ENCODE measurements at regions not wholly inside any gene's neighbourhood (a gene's known extent, or its start where the extent isn't known, plus 50 kb on each side); places are given as distances from the start of the nearest gene placed in this dataset.
A peak's percentile ranks its signal among the peaks of the same experiment; 100 is the strongest.
"Not testable (repeated sequence)": the region's sequence is repeated elsewhere in the genome, so short reads cannot be mapped to it uniquely, and the experiment has no call there.

DNA sequence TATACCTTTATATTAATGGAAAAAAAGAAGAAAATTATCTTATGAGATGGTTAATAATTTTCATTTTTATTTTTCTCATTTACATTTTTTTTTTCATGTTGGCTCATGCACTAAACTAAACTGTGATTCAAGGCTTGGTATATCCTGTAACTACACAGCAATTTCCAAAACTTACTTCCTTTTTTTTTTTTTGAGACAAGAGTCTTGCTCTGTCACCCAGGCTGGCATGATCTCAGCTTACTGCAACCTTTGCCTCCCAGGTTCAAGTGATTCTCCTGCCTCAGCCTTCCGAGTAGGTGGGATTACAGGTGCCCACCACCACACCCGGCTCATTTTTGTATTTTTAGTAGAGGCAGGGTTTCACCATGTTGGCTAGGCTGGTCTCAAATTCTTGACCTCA lies 224.9 kb upstream of the FANCL start:
- H3K4me1 Mint-ChIP-seq; H3K36me3 ChIP-seq (ENCODE audit: control insufficient read depth in 2 of 3, insufficient read depth in 3 of 3, low read length in 3 of 3); H3K36me3 Mint-ChIP-seq; H3K27ac Mint-ChIP-seq; intact Hi-C loops (cut with micrococcal nuclease); CTCF ChIA-PET; ATAC-seq; H3K27me3 ChIP-seq (ENCODE audit: control insufficient read depth in 2 of 2, insufficient read depth in 2 of 2, low read length in 2 of 2); H3K9me3 Mint-ChIP-seq; DNase-seq; H3K4me3 Mint-ChIP-seq; H3K27ac ChIP-seq (ENCODE audit: low read depth, low read length); H3K9me3 ChIP-seq (ENCODE audit: control insufficient read depth in 2 of 3, low read length in 3 of 3); H3K4me3 ChIP-seq (ENCODE audit: low read length); POLR2A ChIA-PET; H3K27me3 Mint-ChIP-seq; H3K4me1 ChIP-seq (ENCODE audit: control insufficient read depth in 2 of 2, insufficient read depth in 2 of 2, low read length in 2 of 2): not testable (repeated sequence)

DNA sequence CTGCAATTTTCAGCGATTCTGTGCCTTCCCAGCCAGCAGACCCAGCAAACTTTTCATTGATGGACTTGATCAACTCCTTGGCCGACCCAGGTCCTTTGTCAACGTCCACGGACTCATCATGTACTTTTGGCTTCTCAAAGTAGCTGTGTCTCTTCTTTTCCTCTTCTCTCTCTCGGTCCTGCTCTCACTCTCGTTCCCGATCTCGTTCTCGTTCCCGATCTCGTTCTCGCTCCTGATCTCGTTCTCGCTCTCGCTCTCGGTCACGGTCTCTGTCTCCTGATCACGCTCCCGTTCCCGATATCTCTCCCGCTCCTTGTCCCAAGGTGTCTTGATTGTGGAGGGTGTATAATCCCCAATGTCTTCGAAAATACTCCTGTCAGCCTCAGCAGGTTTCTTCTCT lies 219.5 kb upstream of the FANCL start:
- CTCF ChIA-PET: no interaction called here
- H3K4me3 Mint-ChIP-seq: no peak overlapping the region
- H3K36me3 ChIP-seq (ENCODE audit: control insufficient read depth in 2 of 3, insufficient read depth in 3 of 3, low read length in 3 of 3): no peaks in the 10 kb centered on the region
- DNase-seq (no peak), ATAC-seq (no peak)
- no peak overlapping the region for H3K27ac ChIP-seq (ENCODE audit: low read depth, low read length)
- H3K27me3 ChIP-seq (ENCODE audit: control insufficient read depth in 2 of 2, insufficient read depth in 2 of 2, low read length in 2 of 2): no peaks in the 10 kb centered on the region
- H3K9me3 Mint-ChIP-seq: peaks cover 0 to 5% (median 0%) of the 10 kb centered on the region in 11 donors
- intact Hi-C loops (cut with micrococcal nuclease): no loop called here
- H3K27me3 Mint-ChIP-seq: peaks cover 0 to 4% (median 0%) of the 10 kb centered on the region in 5 donors
- no peak overlapping the region for H3K27ac Mint-ChIP-seq
- H3K36me3 Mint-ChIP-seq: no peaks in the 10 kb centered on the region
- no peaks in the 10 kb centered on the region for H3K9me3 ChIP-seq (ENCODE audit: control insufficient read depth in 2 of 3, low read length in 3 of 3)
- no peaks in the 10 kb centered on the region for H3K4me1 Mint-ChIP-seq
- POLR2A ChIA-PET: no interaction called here
- H3K4me1 ChIP-seq (ENCODE audit: control insufficient read depth in 2 of 2, insufficient read depth in 2 of 2, low read length in 2 of 2): no peaks in the 10 kb centered on the region
- no peak overlapping the region for H3K4me3 ChIP-seq (ENCODE audit: low read length)

DNA sequence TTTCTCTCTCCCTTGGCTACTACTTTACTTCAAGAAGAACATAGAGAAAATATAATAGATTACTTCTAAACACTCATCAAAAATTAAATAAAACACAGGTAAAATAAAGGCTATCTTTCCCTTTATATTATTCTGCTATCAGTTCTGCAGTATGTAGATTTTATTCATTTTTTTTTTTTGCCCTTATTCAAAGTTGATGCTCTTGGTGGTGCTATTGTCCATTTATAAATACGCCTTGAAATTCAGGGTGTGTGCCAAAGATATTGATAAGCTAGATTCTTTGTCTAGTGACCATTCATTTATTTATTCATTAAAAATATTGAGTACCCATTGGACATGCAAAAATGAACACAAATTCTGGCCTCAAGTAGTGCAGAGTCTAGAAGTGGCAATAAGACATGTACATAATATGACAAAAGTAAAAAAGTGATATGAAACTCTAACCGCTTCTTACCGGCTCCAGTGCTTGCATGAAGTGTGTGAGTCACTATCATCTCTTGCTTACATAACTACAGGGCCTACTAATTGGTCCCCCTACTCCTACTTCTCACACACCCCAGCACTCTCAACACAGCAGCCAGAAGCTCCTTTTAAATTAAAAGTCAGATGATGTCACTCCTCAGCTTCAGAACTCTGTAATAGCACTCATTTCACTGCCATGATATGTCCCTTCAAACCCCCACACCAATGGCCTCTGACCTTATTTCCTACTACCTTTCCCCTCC lies 208.3 kb upstream of the FANCL start:
- CTCF ChIA-PET: no interaction called here

DNA sequence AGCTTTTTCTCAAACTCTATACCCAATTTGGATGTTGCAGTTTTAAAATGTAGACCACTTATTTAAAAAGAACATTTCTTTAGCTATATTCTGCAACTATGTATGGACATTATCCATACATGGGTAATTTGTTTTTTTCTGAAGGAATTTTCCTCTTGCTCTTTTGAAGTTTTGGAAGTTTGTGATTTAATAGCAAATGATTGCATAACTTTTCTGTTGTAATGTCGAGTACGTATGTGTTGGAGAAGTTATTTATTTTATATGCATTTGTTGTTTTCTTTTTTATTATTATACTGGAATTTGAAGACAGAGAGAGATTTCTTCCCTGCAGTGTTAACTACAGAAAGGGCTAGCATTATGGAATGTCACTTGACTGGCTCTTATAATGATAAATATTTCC lies 207.7 kb upstream of the FANCL start:
- Mint-ChIP-seq H3K4me3 (no peak overlapping the region), H3K27ac (no peak overlapping the region), H3K36me3 (no peaks in the 10 kb centered on the region), H3K9me3 (peaks cover 0 to 1% (median 0%) of the 10 kb centered on the region in 11 donors), H3K27me3 (peaks cover 6 to 16% (median 15%) of the 10 kb centered on the region in 5 donors), H3K4me1 (no peaks in the 10 kb centered on the region)
- CTCF ChIA-PET: no interaction called here
- no peak for ATAC-seq
- DNase-seq: no peak
- Histone ChIP-seq H3K27ac (ENCODE audit: low read depth, low read length) (no peak overlapping the region), H3K4me3 (ENCODE audit: low read length) (no peak overlapping the region), H3K27me3 (ENCODE audit: control insufficient read depth in 2 of 2, insufficient read depth in 2 of 2, low read length in 2 of 2) (no peaks in the 10 kb centered on the region), H3K4me1 (ENCODE audit: control insufficient read depth in 2 of 2, insufficient read depth in 2 of 2, low read length in 2 of 2) (no peaks in the 10 kb centered on the region), H3K9me3 (ENCODE audit: control insufficient read depth in 2 of 3, low read length in 3 of 3) (no peaks in the 10 kb centered on the region), H3K36me3 (ENCODE audit: control insufficient read depth in 2 of 3, insufficient read depth in 3 of 3, low read length in 3 of 3) (no peaks in the 10 kb centered on the region)
- POLR2A ChIA-PET: no interaction called here
- intact Hi-C loops (cut with micrococcal nuclease): loop anchor here (1.0 to 5.0 kb wide), 4 partner anchors 542 to 690 kb away; no protein-coding TSS in a partner anchor

More for the DNA sequence above, 208.3 kb upstream of the FANCL start:
- no peaks in the 10 kb centered on the region for H3K27me3 ChIP-seq (ENCODE audit: control insufficient read depth in 2 of 2, insufficient read depth in 2 of 2, low read length in 2 of 2)
- H3K36me3 ChIP-seq (ENCODE audit: control insufficient read depth in 2 of 3, insufficient read depth in 3 of 3, low read length in 3 of 3): no peaks in the 10 kb centered on the region
- DNase-seq (no peak), ATAC-seq (peak; percentile 76)
- H3K27ac ChIP-seq (ENCODE audit: low read depth, low read length): no peak overlapping the region
- POLR2A ChIA-PET: no interaction called here
- H3K4me1 ChIP-seq (ENCODE audit: control insufficient read depth in 2 of 2, insufficient read depth in 2 of 2, low read length in 2 of 2): no peaks in the 10 kb centered on the region
- peaks cover 6 to 16% (median 15%) of the 10 kb centered on the region in 5 donors for H3K27me3 Mint-ChIP-seq
- H3K9me3 Mint-ChIP-seq: peaks cover 0 to 1% (median 0%) of the 10 kb centered on the region in 11 donors
- H3K4me3 Mint-ChIP-seq: no peak overlapping the region
- H3K27ac Mint-ChIP-seq: no peak overlapping the region
- no peaks in the 10 kb centered on the region for H3K4me1 Mint-ChIP-seq
- H3K36me3 Mint-ChIP-seq: no peaks in the 10 kb centered on the region
- no peaks in the 10 kb centered on the region for H3K9me3 ChIP-seq (ENCODE audit: control insufficient read depth in 2 of 3, low read length in 3 of 3)
- intact Hi-C loops (cut with micrococcal nuclease): loop anchor here in 1 of 2 donors (2.0 to 5.0 kb wide), 2 partner anchors 542 to 691 kb away; no protein-coding TSS in a partner anchor
- H3K4me3 ChIP-seq (ENCODE audit: low read length): no peak overlapping the region

DNA sequence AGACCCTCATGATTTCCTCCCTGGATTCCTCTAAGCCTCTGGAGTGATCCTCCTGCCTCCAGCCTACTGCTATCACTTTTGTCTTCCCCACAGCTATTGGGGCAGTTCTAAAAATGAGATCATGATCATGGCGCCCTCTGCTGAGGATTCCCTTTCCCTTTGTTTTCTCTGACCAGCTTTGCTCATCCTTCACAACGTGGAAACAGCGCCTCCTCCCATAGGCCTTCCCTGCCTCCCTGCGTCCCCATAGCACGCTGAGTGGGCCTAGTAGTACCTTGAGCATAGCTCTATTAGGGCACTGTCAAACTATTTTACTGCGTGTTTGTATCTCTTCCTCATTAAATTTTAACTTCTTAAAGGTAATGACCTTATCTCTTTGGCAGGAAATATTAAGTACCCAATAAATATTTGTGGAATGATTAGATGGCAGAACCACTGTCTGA lies 207.0 kb upstream of the FANCL start:
- no peaks in the 10 kb centered on the region for H3K9me3 ChIP-seq (ENCODE audit: control insufficient read depth in 2 of 3, low read length in 3 of 3)
- Mint-ChIP-seq H3K27ac (no peak overlapping the region), H3K4me3 (no peak overlapping the region), H3K4me1 (no peaks in the 10 kb centered on the region), H3K36me3 (no peaks in the 10 kb centered on the region), H3K27me3 (peaks cover 6 to 16% (median 15%) of the 10 kb centered on the region in 5 donors), H3K9me3 (peaks cover 0 to 1% (median 0%) of the 10 kb centered on the region in 11 donors)
- intact Hi-C loops (cut with micrococcal nuclease): loop anchor here (1.0 to 5.0 kb wide), 4 partner anchors 541 to 689 kb away; no protein-coding TSS in a partner anchor
- DNase-seq: no peak
- H3K4me3 ChIP-seq (ENCODE audit: low read length): no peak overlapping the region
- no peaks in the 10 kb centered on the region for H3K27me3 ChIP-seq (ENCODE audit: control insufficient read depth in 2 of 2, insufficient read depth in 2 of 2, low read length in 2 of 2)
- no peaks in the 10 kb centered on the region for H3K4me1 ChIP-seq (ENCODE audit: control insufficient read depth in 2 of 2, insufficient read depth in 2 of 2, low read length in 2 of 2)
- CTCF ChIA-PET: no interaction called here
- peak; percentile 22 for ATAC-seq
- H3K36me3 ChIP-seq (ENCODE audit: control insufficient read depth in 2 of 3, insufficient read depth in 3 of 3, low read length in 3 of 3): no peaks in the 10 kb centered on the region
- no peak overlapping the region for H3K27ac ChIP-seq (ENCODE audit: low read depth, low read length)
- POLR2A ChIA-PET: no interaction called here

DNA sequence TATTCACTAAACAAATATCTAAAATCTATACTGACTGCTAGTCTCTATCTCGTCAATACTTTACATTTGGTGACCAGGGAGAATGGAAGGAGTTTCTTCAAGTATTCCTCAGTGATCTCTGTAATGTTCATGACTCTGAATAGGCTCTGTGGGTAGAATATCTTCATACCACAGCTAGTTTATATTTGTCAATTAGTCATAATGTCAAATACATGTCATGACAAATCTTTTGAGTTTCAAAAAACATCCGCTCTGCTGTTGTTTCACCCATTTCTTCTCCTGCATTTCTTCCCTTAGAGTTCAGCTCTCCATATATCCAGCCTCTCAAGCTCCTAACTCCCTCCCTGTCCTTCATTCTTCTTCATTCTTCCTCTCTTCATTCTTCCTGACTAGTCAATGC lies 206.5 kb upstream of the FANCL start:
- Mint-ChIP-seq H3K27me3 (peaks cover 6 to 16% (median 15%) of the 10 kb centered on the region in 5 donors), H3K4me3 (no peak overlapping the region), H3K36me3 (no peaks in the 10 kb centered on the region), H3K4me1 (no peaks in the 10 kb centered on the region), H3K27ac (no peak overlapping the region), H3K9me3 (peaks cover 0 to 1% (median 0%) of the 10 kb centered on the region in 11 donors)
- ATAC-seq (no peak), DNase-seq (no peak)
- intact Hi-C loops (cut with micrococcal nuclease): loop anchor here in 1 of 2 donors (5.0 kb wide), 1 partner anchor 540 kb away; no protein-coding TSS in a partner anchor
- Histone ChIP-seq H3K36me3 (ENCODE audit: control insufficient read depth in 2 of 3, insufficient read depth in 3 of 3, low read length in 3 of 3) (no peaks in the 10 kb centered on the region), H3K9me3 (ENCODE audit: control insufficient read depth in 2 of 3, low read length in 3 of 3) (no peaks in the 10 kb centered on the region), H3K4me1 (ENCODE audit: control insufficient read depth in 2 of 2, insufficient read depth in 2 of 2, low read length in 2 of 2) (no peaks in the 10 kb centered on the region), H3K27me3 (ENCODE audit: control insufficient read depth in 2 of 2, insufficient read depth in 2 of 2, low read length in 2 of 2) (no peaks in the 10 kb centered on the region), H3K4me3 (ENCODE audit: low read length) (no peak overlapping the region), H3K27ac (ENCODE audit: low read depth, low read length) (no peak overlapping the region)
- ChIA-PET CTCF (no interaction called here), POLR2A (no interaction called here)

DNA sequence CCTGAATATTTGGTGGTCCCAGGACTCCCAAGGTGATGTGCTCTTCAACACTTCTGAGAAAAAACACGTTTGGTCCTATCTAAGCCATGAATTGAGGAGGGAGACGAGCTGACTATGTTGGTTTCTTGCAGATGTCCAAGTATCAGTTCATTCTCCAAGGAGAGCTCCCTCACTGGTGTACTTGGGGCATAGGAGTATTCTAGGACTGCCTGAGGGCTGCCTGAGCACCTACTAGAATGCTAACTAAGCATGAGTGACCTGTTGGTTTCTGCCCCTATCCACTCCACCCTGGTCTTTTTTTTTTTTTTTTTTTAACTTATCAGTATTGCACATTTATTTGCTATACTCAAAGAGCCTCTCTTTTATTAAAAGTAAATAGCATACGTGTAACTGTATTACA lies 200.5 kb upstream of the FANCL start:
- Histone ChIP-seq H3K27me3 (ENCODE audit: control insufficient read depth in 2 of 2, insufficient read depth in 2 of 2, low read length in 2 of 2) (no peaks in the 10 kb centered on the region), H3K4me3 (ENCODE audit: low read length) (no peak overlapping the region), H3K27ac (ENCODE audit: low read depth, low read length) (no peak overlapping the region), H3K9me3 (ENCODE audit: control insufficient read depth in 2 of 3, low read length in 3 of 3) (no peaks in the 10 kb centered on the region), H3K4me1 (ENCODE audit: control insufficient read depth in 2 of 2, insufficient read depth in 2 of 2, low read length in 2 of 2) (no peaks in the 10 kb centered on the region), H3K36me3 (ENCODE audit: control insufficient read depth in 2 of 3, insufficient read depth in 3 of 3, low read length in 3 of 3) (no peaks in the 10 kb centered on the region)
- intact Hi-C loops (cut with micrococcal nuclease): no loop called here
- Mint-ChIP-seq H3K27me3 (peaks cover 0 to 13% (median 5%) of the 10 kb centered on the region in 5 donors), H3K36me3 (no peaks in the 10 kb centered on the region), H3K4me3 (no peak overlapping the region), H3K27ac (no peak overlapping the region), H3K9me3 (no peaks in the 10 kb centered on the region), H3K4me1 (no peaks in the 10 kb centered on the region)
- ATAC-seq: no peak
- CTCF ChIA-PET: no interaction called here
- POLR2A ChIA-PET: no interaction called here
- no peak for DNase-seq

All from naive thymus-derived CD4-positive, alpha-beta T cell (primary cell).